ENCODE measurements at regions not wholly inside any gene's neighbourhood (a gene's known extent, or its start where the extent isn't known, plus 50 kb on each side); places are given as distances from the start of the nearest gene placed in this dataset.

- no peak for DNase-seq (ENCODE audit: low read depth)
- in situ Hi-C loops (cut with HindIII; ENCODE audit: low sequenced_read_pairs), result no loop called here
- H3K4me3 ChIP-seq (ENCODE audit: low read depth, low read length), result no peak overlapping the region
- TF ChIP-seq CTCF (IDR thresholded peaks at IDR 0.05; ENCODE audit: low read depth, low read length, missing control alignments), result no peak
These were observed 276.5 kb downstream of the OTUD1 start for GRCh38 chr10:23715363-23715762.

GRCh38 chr10:23717913-23718312 lies 279.0 kb downstream of the OTUD1 start:
- in situ Hi-C loops (cut with HindIII; ENCODE audit: low sequenced_read_pairs), result no loop called here
- DNase-seq (ENCODE audit: low read depth), result no peak
- no peak overlapping the region for H3K4me3 ChIP-seq (ENCODE audit: low read depth, low read length)
- no peak for TF ChIP-seq CTCF (IDR thresholded peaks at IDR 0.05; ENCODE audit: low read depth, low read length, missing control alignments)

- H3K4me3 ChIP-seq (ENCODE audit: low read depth, low read length), result no peak overlapping the region
- TF ChIP-seq CTCF (IDR thresholded peaks at IDR 0.05; ENCODE audit: low read depth, low read length, missing control alignments), result no peak
- in situ Hi-C loops (cut with HindIII; ENCODE audit: low sequenced_read_pairs), result no loop called here
- no peak for DNase-seq (ENCODE audit: low read depth)
These were observed 280.1 kb downstream of the OTUD1 start for GRCh38 chr10:23718946-23719345.

GRCh38 chr10:23723796-23724195 lies 284.9 kb downstream of the OTUD1 start:
- no peak for TF ChIP-seq CTCF (IDR thresholded peaks at IDR 0.05; ENCODE audit: low read depth, low read length, missing control alignments)
- no peak for DNase-seq (ENCODE audit: low read depth)
- no peak overlapping the region for H3K4me3 ChIP-seq (ENCODE audit: low read depth, low read length)
- in situ Hi-C loops (cut with HindIII; ENCODE audit: low sequenced_read_pairs), result no loop called here

GRCh38 chr10:23725548-23725947 lies 286.7 kb downstream of the OTUD1 start:
- H3K4me3 ChIP-seq (ENCODE audit: low read depth, low read length), result no peak overlapping the region
- in situ Hi-C loops (cut with HindIII; ENCODE audit: low sequenced_read_pairs), result no loop called here
- no peak for DNase-seq (ENCODE audit: low read depth)
- no peak for TF ChIP-seq CTCF (IDR thresholded peaks at IDR 0.05; ENCODE audit: low read depth, low read length, missing control alignments)

- in situ Hi-C loops (cut with HindIII; ENCODE audit: low sequenced_read_pairs), result no loop called here
- no peak for DNase-seq (ENCODE audit: low read depth)
- TF ChIP-seq CTCF (IDR thresholded peaks at IDR 0.05; ENCODE audit: low read depth, low read length, missing control alignments), result no peak
- H3K4me3 ChIP-seq (ENCODE audit: low read depth, low read length), result no peak overlapping the region
These were observed 303.5 kb downstream of the OTUD1 start for GRCh38 chr10:23742368-23742767.

GRCh38 chr10:23742807-23743206 lies 303.9 kb downstream of the OTUD1 start:
- TF ChIP-seq CTCF (IDR thresholded peaks at IDR 0.05; ENCODE audit: low read depth, low read length, missing control alignments), result no peak
- in situ Hi-C loops (cut with HindIII; ENCODE audit: low sequenced_read_pairs), result no loop called here
- DNase-seq (ENCODE audit: low read depth), result no peak
- no peak overlapping the region for H3K4me3 ChIP-seq (ENCODE audit: low read depth, low read length)
